Skeletal muscle satellite cell (primary cell): ENCODE measurements at regions not wholly inside any gene's neighbourhood (a gene's known extent, or its start where the extent isn't known, plus 50 kb on each side); places are given as distances from the start of the nearest gene placed in this dataset.

Experiments used
- H3K27me3 ChIP-seq: 2 replicates; pipeline ENCODE4 v1.7.0; 2013; ENCODE audit warnings: low read length; ENCODE audit not compliant: control insufficient read depth, insufficient read depth
- H3K36me3 ChIP-seq: 2 replicates; pipeline ENCODE4 v1.7.0; 2013; ENCODE audit warnings: mild to moderate bottlenecking, control low read depth, low read length; ENCODE audit not compliant: insufficient read depth
- H3K4me1 ChIP-seq: 2 replicates; pipeline ENCODE4 v1.7.0; 2013; ENCODE audit warnings: low read length; ENCODE audit not compliant: control insufficient read depth, insufficient read depth
- H3K4me2 ChIP-seq: 2 replicates; pipeline ENCODE4 v1.7.0; 2013; ENCODE audit warnings: mild to moderate bottlenecking, low read length
- H3K4me3 ChIP-seq: 2 replicates; pipeline ENCODE4 v1.7.0; 2013; ENCODE audit warnings: low read length
- H3K9ac ChIP-seq: 2 replicates; pipeline ENCODE4 v1.7.0; 2013; ENCODE audit warnings: mild to moderate bottlenecking, low read depth, low read length, moderate library complexity
- H3K9me3 ChIP-seq: replicated peaks from 2 replicates; pipeline ENCODE4 v1.7.0; 2013; ENCODE audit warnings: mild to moderate bottlenecking, control low read depth, low read length

DNA sequence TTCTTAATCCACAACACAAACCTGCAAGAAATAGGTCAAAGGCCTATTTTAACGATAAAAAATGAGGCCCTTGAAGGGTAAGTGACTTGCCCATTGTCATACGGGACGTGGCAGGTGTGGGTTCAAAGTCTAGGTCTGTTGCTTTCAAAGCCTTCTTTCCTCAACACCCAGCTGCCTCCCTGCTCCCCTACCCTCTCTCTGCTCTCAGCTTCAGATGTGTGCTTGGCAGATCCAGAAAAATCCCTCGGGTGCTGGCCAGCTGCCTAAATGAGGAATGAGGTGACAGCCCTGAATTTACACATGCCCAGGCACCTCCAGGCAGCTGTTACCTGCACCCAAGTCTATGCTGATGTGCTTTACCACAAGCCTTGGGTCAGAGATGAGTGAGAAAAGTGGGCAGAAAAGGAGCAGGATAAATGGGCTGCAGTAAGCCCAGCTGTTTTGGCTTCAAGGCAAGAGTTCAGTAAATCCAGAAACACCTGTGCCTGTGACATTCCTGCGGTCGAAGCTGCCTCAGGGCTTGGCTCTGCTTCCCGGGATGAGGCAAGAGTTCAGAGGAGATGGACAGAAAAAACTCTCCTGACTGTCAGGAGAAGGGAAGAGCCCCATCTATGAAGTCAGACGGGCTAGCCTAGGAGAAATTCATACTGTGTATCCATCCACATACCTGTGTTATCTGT is 49.9 kb upstream of the LDLRAD3 start:
- Histone ChIP-seq H3K4me1 (peaks cover 9% of the 10 kb centered on the region), H3K27me3 (no peaks in the 10 kb centered on the region), H3K4me2 (no peak overlapping the region), H3K9me3 (no peaks in the 10 kb centered on the region), H3K4me3 (no peak overlapping the region), H3K9ac (no peak overlapping the region), H3K36me3 (no peaks in the 10 kb centered on the region)
